ENCODE measurements at regions not wholly inside any gene's neighbourhood (a gene's known extent, or its start where the extent isn't known, plus 50 kb on each side); places are given as distances from the start of the nearest gene placed in this dataset.
A peak's percentile ranks its signal among the peaks of the same experiment; 100 is the strongest.

DNA sequence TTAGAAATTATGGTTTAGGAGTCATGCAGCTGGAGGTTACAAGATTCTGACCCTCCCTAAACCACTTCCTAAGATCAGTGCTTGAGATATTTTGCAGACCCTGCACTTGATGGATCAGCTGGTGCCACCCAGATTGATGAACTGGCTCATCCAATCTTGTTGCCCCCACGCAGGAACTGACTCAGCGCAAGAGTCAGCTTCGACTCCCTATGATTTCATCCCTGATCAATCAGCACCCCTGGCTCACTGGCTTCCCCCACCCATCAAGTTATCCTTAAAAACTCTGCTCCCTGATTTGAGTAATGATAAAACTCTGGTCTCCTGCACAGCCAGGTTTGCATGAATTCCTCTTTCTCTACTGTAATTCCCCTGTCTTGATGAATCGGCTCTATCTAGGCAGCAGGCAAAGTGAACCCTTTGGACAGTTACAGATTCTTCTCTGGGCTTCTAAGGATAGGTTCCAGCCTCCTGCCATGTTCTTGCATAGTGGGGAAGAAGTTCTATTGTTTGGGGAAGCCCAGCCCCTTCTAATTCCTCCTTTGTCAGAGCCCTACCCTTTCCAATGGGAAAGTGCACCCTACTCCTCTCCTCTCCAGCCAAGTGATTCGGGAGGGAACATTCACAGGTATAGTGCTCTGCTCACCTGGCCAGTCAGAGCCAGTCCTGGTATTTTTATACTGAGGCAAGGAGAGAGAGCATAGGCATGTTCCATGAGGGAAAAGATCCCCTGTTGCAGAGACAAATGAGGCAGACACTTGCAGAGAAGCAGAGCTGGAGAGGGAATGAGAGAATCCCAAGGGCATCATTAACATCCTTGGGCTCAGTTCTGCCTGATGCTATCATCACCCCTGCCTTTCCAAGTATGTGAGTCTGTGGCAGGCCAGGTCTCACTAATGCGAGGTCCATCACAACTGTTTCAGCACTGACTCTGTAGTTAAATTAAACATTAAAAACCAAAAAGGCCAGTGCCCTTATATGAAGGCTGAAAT lies 224.4 kb upstream of the GALNT17 start:
- no peak for DNase-seq (ENCODE audit: low spot score)

DNA sequence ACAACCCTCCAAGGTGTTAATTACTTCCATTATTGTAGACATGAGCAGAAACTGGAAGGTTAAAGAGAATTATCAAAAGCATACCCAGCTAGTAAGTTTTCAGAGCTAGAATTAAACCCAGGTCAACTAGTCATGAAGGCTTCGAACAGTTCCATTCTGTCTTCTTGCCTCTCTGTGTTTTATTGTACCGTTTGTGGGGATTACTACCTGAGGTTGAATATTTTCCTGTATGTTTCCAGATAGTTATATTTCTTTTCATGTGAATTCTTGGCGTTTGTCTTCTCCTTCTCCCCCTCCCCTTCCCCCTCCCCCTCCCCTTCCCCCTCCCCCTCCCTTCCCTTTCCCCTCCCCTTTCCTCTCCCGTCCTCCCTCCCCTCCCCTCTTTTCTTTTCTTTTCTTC lies 218.0 kb upstream of the GALNT17 start:
- DNase-seq (ENCODE audit: low spot score) = no peak

DNA sequence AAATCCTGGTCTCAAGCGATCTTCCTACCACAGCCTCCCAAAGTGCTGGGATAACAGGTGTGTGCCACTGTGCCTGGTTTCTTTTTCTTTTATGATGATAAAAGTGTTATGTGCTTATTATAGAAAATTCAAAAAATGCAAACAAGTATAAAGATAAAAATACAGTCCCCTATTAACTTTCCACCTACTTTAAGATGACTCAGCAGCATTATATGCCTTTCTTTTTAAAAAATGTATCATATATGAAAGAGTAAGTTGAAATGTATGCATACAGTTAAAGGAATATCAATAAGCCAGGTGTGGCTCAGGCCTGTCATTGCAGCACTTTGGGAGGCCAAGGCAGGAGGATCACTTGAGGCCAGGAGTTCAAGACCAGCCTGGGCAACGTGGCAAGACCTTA lies 216.9 kb upstream of the GALNT17 start:
- DNase-seq (ENCODE audit: low spot score) = no peak

DNA sequence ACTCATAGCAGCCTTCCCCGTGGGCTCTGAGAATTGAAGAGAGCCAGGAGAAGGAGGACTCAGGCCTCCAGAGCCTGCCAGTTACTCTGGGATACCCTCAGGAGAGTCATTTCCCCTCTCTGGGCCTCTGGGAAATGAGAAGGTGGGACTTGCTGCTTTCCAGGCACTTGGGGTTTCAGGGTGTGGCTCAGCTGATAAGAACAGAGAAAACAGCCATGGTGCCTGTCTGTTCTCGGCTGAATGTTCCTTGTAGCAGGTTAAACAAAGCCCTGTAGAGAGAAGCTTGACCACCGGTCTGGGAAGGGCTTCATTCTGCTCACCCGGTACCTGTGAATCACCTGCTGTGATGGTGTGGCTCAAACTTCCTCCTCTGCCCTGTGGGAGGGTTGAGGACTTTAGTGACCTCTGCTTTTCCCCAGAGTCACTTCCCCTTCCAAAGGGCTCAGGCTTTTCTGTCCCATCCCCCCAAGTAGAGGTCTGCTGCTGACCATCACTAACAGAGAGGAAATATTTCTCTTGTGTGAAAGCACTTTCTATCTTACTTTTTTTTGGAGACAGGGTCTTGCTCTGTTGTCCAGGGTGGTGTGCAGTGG lies 212.4 kb upstream of the GALNT17 start:
- no peak for DNase-seq (ENCODE audit: low spot score)

DNA sequence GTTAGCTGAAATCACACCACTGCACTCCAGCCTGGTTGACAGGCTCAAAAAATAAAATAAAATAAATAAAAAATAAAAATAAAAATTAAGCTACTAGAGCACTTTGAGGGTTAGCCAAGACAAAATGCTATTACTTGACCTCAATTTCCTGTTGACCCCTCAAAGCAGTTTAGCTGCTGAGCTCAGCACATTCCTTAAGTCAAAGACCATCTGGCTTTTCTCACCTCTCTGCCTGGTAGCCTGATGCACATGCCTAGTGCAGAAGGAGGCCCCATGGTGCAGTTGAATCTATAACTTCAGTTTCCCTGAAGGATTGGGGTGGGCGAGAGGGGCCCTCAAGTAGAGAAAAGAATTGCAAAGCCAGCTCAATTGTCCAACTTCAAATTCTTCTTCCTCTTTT lies 211.1 kb upstream of the GALNT17 start:
- DNase-seq (ENCODE audit: low spot score) = no peak

DNA sequence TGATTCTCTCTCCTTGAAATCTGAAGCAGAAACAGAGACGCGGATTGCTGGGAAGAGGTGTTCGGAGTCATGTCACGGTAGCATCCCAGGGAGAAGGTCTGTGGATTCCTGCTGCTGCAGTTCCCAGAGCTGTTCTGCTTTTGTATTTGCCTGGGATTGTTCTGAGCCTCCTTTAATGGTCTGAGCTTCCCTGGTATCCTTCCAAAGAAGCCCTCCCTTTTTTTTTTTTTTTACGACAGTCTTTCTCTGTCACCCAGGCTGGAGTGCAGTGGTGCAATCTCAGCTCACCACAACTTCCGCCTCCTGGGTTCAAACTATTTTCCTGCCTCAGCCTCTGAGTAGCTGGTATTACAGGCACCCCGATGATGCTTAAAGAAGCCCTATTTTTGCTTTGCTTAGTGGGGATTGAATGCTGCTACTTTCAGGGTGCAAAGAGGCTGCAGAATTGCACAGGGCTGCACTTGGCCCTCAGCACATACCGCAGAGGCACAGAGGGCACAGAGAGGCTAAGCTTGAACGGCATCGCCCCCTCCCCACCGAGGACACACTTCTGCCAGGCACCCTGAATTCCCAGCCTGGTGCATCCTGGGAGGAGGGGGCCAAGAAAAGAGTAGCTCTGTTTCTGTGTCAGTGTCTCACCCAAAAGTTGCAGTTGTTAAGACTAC lies 208.6 kb upstream of the GALNT17 start:
- peak; percentile 12 for DNase-seq (ENCODE audit: low spot score)

DNA sequence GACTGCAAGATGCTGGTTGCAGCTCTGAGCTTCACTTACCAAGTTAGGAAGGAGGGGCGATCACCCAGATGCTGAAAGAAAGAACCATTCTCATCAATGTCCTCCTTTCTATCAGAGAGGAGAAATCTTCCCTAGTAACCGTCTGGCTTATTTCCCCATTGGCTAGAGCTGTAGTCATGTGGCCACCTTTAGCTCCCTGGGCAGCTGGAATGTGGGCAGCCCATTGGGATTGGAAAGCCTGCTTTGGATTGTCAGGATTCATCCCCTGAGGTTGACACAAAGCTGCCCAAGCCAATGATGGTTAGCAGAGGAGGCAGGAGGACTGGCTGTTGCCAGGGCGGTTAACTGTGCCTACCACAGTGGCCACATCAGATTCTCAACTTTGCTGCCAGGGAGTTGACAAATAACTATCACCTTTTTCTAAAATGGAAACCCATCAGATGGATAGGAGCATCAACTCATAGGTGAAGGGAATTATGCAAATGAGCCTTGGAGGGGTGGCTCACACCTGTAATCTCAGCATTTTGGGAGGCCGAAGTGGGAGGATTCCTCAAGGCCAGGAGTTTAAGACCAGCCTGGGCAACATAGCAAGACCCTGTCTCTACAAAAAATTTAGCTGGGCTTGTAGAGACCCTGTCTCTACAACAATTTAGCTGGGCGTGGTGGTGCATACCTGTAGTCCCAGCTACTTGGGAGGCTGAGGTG lies 206.4 kb upstream of the GALNT17 start:
- no peak for DNase-seq (ENCODE audit: low spot score)

DNA sequence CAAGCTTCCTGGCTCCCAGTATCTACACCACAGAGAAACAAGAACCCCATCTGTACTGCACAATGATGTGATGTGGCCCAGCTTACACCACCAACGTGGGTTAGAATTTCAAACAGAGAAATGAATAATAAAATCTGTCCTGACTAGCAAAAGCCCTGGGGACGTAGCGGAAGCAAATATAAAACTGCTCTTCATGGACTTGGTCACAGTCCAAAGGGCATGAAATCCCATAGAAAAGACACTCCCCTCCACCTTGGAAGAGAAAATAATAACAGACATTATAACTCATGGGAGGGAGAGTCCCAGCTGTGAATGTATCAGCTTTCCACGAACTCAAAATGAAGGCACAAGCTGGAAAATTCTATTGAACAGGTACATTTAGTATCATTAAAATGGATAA lies 205.3 kb upstream of the GALNT17 start:
- DNase-seq (ENCODE audit: low spot score) = no peak

DNA sequence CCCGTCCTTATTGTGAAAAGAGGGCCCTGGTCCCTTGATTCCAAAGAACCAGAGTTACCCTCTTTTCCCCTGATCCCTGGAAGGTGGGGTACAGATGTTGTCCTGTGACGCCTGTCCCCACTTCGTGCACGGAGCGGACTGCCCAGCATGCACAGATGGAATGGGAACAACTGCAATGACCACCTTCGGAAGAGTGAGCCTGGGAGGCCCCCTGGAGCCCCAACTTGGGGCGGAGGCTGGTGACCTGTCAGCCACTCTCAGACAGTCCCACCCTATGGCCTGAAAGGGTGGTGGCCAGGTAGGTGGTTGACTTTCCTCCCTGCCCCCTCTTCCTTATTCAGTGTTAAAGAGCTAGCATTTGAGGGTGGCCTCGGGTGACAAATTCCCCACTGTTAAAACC lies 196.6 kb upstream of the GALNT17 start:
- DNase-seq (ENCODE audit: low spot score) = no peak

DNA sequence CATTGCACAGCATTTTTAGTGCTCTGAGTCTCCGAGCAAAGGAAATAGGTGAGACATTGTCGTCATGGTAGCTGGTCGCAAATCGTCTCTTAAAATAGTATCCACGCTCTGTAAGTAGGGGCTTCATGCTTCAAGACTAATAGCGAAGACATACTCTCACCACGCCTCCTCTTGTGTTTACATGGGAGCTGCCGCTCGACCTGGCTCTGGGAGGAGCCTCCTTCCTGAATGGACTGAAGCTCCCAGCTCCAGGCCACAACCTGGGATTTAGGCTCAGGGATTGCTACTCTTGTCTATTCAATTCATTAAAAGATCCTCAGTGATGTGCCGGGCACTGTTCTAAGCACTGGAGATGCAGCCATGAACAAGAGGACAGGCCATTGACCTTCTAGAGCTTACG lies 196.1 kb upstream of the GALNT17 start:
- no peak for DNase-seq (ENCODE audit: low spot score)

DNA sequence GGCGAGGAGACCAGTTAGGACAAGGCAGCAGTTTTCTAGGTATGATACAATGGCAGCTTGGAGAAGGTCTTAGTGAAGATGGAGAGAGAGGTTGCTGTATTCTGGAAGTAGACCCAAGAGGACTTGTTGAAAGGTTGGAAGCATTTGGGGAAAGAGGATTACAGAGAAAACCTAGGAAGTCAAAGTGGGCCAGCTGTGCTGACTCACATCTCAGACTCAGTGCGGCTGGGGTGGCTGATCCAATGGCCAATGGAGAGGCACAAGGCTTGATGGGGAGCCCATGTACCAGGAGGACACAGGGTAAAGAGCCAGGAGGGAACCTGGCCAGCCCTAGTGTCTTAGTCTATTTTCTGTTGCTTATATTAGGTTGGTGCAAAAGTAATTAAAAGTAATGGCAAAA lies 194.5 kb upstream of the GALNT17 start:
- no peak for DNase-seq (ENCODE audit: low spot score)

DNA sequence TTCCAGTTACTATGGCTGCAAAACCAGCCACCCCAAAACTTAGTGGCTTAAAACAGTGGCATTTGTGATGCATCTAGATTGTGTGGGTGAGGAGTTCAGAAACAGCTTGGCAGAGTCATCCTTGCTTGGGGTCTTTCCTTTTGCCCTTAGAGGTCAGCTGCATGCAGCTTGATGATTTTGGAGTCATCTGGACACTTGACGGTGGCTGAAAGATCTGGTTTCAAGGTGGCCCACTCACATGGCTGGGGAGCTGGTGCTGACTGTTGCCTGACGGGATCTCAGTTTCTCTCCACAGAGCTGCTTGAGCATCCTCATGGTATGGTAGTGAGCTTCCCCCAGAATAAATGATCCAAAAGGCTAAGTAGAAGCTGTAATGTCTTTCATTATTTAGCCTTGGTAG lies 191.3 kb upstream of the GALNT17 start:
- no peak for DNase-seq (ENCODE audit: low spot score)

DNA sequence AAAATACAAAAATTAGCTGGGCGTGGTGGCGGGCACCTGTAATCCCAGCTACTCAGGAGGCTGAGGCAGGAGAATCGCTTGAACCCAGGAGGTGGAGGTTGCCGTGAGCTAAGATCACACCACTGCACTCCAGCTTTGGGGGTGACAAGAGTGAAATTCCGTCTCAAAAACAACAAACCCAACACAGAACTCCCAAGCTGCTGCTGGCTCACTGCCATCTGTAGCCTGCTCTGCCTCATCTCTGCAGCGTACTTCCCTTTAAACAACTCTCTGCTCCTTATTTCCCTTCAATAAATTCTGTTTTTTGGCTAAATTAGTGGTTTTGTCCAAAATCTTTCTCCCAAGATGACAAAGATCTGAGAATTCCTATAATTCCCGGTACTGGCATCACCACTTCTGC lies 189.2 kb upstream of the GALNT17 start:
- no peak for DNase-seq (ENCODE audit: low spot score)

DNA sequence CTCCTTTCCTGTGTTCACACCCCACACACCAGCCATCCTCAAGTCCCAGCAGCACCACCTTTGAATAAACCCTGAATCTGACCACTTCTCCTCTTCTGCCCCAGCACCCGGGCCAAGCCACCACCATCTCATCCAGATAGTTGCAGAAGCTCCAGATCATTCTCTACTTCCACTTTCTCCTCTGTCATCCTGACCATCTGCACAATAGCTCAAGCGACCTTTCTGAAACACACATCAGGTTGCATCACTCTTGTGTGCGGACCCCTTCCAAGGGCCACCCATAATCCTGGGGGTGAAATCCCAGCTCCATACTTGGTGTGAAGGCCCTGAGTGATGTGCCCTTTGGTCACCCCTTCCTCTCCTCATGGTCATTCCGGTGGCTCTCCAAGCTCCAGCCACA lies 187.4 kb upstream of the GALNT17 start:
- no peak for DNase-seq (ENCODE audit: low spot score)

DNA sequence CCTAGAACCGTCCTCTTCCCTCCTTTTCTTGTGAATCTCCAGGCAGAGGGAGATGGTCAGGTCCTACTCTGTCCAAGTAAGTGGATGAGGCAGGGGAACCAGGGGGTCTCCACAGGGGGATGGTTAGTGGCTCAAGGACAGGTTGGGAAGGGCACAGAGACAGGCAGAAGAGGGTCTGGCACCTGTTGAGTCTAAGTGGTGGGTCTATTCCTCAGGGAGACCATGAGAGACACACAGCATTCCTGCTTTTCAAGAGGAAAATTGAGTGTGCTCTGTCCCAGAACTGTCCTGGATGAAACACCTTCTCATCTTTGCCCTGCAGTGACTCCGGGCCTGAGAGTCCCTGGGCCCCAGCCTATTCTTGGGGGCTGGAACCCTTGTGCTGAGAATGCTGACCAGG lies 184.8 kb upstream of the GALNT17 start:
- DNase-seq (ENCODE audit: low spot score) = no peak

DNA sequence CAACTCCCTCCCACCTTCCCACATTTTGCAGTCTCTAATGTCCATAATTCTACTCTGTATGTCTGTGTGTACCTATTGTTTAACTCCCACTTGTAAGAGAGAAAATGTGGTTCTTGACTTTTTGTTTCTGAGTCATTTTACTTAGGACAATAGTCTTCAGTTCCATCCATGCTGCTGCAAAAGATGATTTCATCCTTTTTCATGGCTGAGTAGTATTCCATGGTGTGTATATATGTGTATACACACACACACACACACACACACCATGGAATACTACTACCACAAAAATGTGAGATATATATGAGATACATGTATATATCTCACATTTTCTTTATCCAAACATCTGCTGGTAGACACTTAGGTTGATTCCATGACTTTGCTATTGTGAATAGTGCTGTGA lies 182.1 kb upstream of the GALNT17 start:
- DNase-seq (ENCODE audit: low spot score) = no peak

DNA sequence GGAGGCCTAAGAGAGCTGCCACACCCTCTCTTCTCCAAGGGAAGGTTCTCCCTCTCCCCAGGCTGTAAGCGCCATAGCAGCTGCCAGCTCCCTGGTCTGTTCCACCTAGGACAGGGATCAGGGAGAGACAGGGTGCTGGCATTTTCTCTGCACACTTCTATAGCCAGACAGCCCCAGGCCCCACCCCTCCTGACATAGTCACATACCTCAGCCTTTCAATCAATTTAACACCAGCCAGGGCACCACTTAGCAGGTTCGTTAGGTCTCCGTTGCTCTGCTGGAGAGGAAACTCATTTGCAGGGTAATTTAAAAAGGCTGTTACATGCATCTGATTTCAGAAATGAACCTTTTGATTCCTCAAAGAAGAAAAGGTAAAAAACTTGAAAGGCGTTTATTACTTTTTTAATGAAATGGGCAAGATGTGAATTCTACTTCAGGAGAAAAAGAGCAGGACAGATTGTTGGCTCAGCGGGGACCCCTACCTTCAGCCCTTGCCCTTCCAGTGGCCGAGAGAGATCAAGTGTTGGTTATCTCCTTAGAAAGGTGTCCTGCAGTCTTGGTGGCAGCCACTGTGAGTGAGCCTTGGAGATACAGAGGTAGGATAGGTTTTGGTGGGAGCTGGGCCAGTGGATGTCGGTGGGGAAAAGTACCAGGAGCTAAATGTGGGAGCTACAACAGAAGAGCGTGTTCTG lies 180.5 kb upstream of the GALNT17 start:
- no peak for DNase-seq (ENCODE audit: low spot score)

DNA sequence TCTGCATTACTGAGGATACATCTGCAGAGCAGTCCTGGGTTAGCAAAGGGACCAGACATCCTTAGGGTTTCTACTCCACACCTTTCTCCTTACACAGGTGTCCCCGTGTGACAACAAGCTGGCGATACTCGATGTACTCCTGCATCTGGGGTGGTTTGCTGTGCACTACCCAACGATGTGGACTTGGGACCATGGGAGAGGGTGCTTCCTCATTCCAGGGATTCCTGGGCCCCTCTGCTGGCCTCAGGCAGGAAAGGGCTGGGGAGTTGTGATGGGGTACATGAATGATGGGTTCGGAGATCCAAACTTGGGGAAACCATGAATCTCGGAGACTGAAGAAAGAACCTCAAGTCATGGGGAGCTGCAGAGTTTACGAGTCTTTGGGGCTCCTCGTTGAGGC lies 179.6 kb upstream of the GALNT17 start:
- DNase-seq (ENCODE audit: low spot score) = no peak

DNA sequence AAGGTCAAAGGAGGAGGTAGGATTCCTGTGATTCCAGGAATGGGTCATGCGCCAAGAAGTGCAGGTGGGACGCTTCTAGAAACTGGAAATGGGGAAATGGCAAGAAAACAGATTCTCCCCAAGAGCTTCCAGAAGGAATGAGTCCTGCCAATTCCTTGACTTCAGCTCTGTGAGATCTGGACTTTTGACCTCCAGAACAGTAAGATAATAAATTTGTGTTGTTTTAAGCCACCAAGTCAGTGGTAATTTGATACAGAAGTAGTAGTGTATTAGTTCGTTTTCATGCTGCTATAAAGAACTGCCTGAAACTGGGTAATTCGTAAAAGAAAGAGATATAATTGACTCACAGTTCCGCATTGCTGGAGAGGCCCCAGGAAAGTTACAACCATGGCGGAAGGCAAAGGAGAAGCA lies 178.6 kb upstream of the GALNT17 start:
- no peak for DNase-seq (ENCODE audit: low spot score)

DNA sequence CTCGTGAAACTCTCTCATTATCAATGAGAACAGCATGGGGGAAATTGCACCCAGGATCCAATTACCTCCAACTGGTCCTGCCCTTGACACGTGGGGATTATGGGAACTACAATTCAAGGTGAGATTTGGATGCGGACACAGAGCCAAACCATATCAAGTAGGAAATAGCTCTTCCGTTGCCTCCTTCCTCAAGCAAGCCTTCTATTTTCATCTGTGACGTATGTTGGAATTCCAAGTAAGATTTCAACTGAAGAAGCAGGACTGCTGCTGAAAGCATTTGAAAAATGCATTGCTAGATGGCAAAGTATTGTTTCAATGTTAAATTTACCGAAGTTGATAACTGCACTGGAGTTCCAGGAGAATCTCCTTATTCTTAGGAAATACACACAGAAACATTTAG lies 178.1 kb upstream of the GALNT17 start:
- no peak for DNase-seq (ENCODE audit: low spot score)

DNA sequence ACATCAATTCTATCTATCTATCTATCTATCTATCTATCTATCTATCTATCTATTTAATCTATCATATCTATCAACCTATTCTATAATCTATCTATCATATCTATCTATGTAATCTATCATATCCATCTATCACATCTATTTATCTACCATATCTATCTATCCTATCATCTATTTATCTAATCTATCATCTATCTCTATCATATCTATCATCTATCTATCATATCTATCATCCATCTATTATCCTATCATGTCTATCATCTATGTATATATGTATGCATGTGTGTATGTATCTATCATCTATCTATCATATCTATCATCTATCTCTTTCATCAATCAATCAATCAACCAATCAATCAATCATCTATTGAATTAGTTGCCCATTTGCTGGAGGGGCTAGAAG lies 159.3 kb upstream of the GALNT17 start:
- no peak for DNase-seq (ENCODE audit: low spot score)

DNA sequence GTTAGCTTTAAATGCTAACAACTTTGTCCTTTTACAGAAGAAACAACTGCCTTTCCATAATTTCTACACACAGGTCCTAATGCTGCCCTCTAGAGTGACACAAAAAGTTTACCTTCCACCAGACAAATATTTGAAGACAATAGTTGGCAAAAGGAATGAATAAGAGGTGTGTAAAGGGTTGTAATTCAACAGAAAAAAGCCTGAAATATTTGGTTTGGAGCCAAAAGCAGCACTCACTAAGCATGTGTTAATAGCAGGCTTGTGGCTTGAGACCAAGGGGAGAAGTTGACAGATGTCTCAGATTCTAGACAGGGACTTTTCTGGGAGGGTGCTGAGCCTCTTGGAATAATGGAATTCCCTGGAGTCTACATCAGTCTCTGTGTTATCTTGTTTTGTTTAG lies 156.2 kb upstream of the GALNT17 start:
- no peak for DNase-seq (ENCODE audit: low spot score)

Data from pons (tissue), 1 donor.